Adrenal gland (tissue), 5 donors: ENCODE measurements at regions not wholly inside any gene's neighbourhood (a gene's known extent, or its start where the extent isn't known, plus 50 kb on each side); places are given as distances from the start of the nearest gene placed in this dataset.

ENCODE experiments used
- POLR2A ChIP-seq, 2 donors: fragments of 450-650 bp; IDR thresholded peaks; one replicate each; pipeline ENCODE4 v1.6.1; 2017; ENCODE audit warnings: antibody characterized with exemption in 2 of 2, mild to moderate bottlenecking in 2 of 2, moderate library complexity in 1 of 2
- TF ChIP-seq, protein P1 (sequence below), 6 experiments: fragments of 450-650 bp in 4 of 6; fragments of 200-600 bp in 2 of 6; sonication (generic) in 1 of 6; IDR thresholded peaks; 1 replicate in 5 of 6; 2 replicates in 1 of 6; pipeline versions ENCODE4 v1.5.1 to v1.8.0; 2016 to 2021; ENCODE audit warnings: antibody characterized with exemption in 6 of 6, mild to moderate bottlenecking in 2 of 6, moderate library complexity in 1 of 6
- donor health status: DM: no; HTN: no; CAD: no.

DNA sequence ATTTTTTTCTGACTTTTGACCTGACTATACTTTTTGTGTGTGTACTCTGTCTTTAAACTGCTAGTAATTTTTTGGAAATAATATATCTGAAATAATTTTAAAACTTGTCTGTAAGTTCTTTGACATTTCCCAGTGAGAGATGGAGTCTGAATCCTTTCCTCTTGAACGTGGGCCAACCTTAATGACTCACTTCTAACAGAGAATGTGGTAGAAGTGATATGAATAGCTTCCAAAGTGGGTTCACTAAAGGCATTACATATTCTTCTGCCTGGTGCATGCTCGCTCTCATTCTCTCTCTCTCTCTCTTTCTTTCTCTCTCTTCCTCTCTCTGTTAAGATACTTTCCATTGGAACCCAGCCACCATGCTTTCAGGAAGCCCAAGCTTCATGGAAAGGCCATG is 108.7 kb upstream of the FERMT1 start:
- TF ChIP-seq POLR2A (IDR thresholded peaks at IDR 0.05) = no peak
- TF ChIP-seq, protein P1, sequence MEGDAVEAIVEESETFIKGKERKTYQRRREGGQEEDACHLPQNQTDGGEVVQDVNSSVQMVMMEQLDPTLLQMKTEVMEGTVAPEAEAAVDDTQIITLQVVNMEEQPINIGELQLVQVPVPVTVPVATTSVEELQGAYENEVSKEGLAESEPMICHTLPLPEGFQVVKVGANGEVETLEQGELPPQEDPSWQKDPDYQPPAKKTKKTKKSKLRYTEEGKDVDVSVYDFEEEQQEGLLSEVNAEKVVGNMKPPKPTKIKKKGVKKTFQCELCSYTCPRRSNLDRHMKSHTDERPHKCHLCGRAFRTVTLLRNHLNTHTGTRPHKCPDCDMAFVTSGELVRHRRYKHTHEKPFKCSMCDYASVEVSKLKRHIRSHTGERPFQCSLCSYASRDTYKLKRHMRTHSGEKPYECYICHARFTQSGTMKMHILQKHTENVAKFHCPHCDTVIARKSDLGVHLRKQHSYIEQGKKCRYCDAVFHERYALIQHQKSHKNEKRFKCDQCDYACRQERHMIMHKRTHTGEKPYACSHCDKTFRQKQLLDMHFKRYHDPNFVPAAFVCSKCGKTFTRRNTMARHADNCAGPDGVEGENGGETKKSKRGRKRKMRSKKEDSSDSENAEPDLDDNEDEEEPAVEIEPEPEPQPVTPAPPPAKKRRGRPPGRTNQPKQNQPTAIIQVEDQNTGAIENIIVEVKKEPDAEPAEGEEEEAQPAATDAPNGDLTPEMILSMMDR (IDR thresholded peaks at IDR 0.05) = no peak
